ENCODE measurements at regions not wholly inside any gene's neighbourhood (a gene's known extent, or its start where the extent isn't known, plus 50 kb on each side); places are given as distances from the start of the nearest gene placed in this dataset.

DNA sequence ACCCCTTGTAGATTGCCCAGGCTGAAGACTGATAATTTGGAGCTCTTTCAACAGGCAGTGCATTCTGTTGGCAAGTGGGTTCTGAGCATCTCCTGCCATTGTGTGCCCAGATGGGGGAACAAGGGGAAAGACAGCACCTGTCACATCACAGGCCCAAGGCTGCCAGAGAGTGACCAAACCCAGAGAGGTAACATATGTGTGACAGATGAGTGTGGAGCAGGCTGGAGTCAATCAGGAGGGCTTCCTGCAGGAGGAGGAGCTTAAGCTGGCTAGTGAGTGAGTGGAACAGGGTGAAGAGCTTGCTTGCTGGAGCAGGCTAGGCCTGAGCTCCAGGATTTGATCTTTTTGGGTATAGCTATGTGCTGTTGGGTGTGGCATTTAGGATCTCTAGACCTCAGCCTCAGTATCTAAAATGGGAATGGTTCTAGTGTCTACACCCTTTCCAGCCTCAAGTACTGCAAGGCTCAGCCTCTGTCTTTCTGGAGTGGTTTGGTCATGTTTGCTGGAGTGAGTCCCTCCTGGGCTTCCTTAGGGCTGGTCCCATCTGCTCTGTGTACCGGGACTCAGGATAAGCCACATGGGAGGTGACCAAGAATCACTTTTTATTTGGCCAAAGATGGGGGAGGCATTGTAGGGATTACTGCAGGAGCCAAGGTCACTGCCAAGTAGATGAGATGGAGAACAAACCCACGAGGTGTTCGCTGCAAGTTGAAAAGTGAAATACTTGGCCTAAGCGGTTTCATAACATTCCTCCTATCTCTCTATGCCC is 152.4 kb upstream of the TSHZ3 start:
- intact Hi-C loops (cut with DNase I), result no loop called here
- Histone ChIP-seq H3K9me3 (no peaks in the 10 kb centered on the region), H3K9ac (ENCODE audit: low read depth in 2 of 2, low read length in 2 of 2) (no peak overlapping the region), H3K27ac (no peak overlapping the region), H3K4me1 (no peaks in the 10 kb centered on the region), H3K36me3 (no peaks in the 10 kb centered on the region), H3K27me3 (no peaks in the 10 kb centered on the region), H3K4me3 (no peak overlapping the region)
- no peak for DNase-seq
- TF ChIP-seq, protein P1, sequence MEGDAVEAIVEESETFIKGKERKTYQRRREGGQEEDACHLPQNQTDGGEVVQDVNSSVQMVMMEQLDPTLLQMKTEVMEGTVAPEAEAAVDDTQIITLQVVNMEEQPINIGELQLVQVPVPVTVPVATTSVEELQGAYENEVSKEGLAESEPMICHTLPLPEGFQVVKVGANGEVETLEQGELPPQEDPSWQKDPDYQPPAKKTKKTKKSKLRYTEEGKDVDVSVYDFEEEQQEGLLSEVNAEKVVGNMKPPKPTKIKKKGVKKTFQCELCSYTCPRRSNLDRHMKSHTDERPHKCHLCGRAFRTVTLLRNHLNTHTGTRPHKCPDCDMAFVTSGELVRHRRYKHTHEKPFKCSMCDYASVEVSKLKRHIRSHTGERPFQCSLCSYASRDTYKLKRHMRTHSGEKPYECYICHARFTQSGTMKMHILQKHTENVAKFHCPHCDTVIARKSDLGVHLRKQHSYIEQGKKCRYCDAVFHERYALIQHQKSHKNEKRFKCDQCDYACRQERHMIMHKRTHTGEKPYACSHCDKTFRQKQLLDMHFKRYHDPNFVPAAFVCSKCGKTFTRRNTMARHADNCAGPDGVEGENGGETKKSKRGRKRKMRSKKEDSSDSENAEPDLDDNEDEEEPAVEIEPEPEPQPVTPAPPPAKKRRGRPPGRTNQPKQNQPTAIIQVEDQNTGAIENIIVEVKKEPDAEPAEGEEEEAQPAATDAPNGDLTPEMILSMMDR (IDR thresholded peaks at IDR 0.05), result no peak

DNA sequence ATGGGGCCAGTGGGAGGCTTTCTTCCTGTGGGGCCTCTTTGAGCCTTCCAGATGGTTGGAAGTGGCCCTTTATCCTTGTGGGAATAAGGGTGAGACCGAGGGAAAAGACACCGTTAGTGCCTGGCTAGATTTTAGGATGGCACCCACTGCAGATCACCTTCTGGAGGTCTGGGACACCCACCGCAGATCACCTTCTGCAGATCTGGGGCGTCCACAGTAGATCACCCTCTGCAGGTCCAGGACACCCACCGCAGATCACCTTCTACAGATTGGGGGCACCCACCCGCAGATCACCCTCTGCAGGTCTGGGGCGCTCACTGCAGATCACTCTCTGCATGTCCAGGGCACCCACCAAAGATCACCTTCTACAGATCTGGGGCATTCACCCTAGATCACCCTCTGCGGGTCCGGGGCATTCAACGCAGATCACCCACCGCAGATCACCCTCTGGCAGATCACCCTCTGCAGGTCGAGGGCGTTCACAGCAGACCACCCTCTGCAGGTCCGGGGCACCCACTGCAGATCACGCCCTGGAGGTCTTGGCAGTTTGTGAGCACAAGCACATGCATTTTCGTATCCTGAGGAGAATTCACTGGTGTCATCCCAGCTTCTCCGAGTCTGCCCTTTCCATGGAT is 153.4 kb upstream of the TSHZ3 start:
- Histone ChIP-seq H3K9ac (ENCODE audit: low read depth in 2 of 2, low read length in 2 of 2) (no peak overlapping the region), H3K9me3 (no peaks in the 10 kb centered on the region), H3K27ac (no peak overlapping the region), H3K27me3 (no peaks in the 10 kb centered on the region), H3K4me1 (no peaks in the 10 kb centered on the region), H3K4me3 (no peak overlapping the region), H3K36me3 (no peaks in the 10 kb centered on the region)
- TF ChIP-seq, protein P1 (IDR thresholded peaks at IDR 0.05), result no peak
- intact Hi-C loops (cut with DNase I), result no loop called here
- no peak for DNase-seq

DNA sequence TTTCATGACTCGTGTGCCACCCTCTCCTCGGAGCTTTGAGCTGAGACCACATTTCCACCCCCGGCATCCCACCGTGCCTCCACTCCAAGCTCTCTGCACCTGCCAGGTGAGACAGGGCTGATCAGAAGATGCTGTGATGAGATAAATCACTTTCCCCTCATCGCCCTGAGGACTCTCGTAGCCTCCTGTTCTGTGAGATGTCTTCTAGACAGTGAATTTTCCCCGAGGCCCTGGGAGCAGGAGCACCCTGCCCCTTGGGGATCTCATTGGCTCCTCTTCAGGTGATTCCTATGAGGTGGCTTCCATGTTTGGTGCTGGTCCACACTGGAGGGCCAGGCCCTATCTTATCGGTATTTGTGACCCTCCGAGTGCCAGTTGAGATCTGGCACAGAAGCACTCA is 154.0 kb upstream of the TSHZ3 start:
- DNase-seq, result no peak
- Histone ChIP-seq H3K9me3 (no peaks in the 10 kb centered on the region), H3K9ac (ENCODE audit: low read depth in 2 of 2, low read length in 2 of 2) (no peak overlapping the region), H3K27ac (no peak overlapping the region), H3K27me3 (no peaks in the 10 kb centered on the region), H3K4me1 (no peaks in the 10 kb centered on the region), H3K36me3 (no peaks in the 10 kb centered on the region), H3K4me3 (no peak overlapping the region)
- intact Hi-C loops (cut with DNase I), result no loop called here
- TF ChIP-seq, protein P1 (IDR thresholded peaks at IDR 0.05), result no peak

DNA sequence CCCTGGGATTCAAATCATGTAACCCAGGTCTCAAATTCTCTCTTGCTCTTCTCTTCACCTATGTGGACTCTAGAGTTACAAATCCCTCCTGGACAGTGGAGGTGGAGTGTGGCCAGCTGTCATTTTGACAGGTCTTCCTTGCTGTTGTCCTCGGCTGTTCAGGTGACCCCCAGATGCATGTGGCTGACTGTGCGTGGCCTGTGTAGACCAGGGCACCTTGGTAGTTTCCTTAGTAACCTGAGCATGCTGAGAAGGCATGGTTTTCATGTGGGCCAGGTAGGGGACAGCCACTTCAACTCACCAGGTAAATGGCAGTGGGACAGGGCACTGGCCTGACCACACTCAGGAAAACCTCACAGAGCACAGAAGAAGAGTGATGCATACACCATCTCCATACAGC is 155.0 kb upstream of the TSHZ3 start:
- no peak for DNase-seq
- H3K4me3 ChIP-seq, result no peak overlapping the region
- no peaks in the 10 kb centered on the region for H3K4me1 ChIP-seq
- H3K27ac ChIP-seq, result no peak overlapping the region
- H3K27me3 ChIP-seq, result no peaks in the 10 kb centered on the region
- no peak overlapping the region for H3K9ac ChIP-seq (ENCODE audit: low read depth in 2 of 2, low read length in 2 of 2)
- no peaks in the 10 kb centered on the region for H3K9me3 ChIP-seq
- intact Hi-C loops (cut with DNase I), result no loop called here
- TF ChIP-seq, protein P1 (IDR thresholded peaks at IDR 0.05), result no peak
- no peaks in the 10 kb centered on the region for H3K36me3 ChIP-seq

DNA sequence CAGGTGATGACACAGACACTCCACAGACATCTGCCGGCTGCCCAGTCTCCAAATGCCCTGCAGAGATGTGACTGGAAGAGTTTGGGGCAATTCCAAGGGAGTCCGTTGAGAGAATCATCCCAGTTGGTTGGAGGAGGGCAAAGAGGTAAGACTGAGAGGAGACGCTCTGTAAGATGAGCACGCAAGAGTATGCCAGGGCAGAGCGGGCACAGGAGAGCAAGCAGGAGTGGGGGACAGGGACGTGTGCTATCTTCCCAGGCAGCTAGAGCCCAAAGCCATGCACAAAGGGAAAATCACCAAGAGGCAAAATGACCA is 156.3 kb upstream of the TSHZ3 start:
- intact Hi-C loops (cut with DNase I), result no loop called here
- no peak for DNase-seq
- Histone ChIP-seq H3K4me3 (no peak overlapping the region), H3K9ac (ENCODE audit: low read depth in 2 of 2, low read length in 2 of 2) (no peak overlapping the region), H3K9me3 (no peaks in the 10 kb centered on the region), H3K27ac (no peak overlapping the region), H3K27me3 (no peaks in the 10 kb centered on the region), H3K4me1 (no peaks in the 10 kb centered on the region), H3K36me3 (no peaks in the 10 kb centered on the region)
- TF ChIP-seq, protein P1 (IDR thresholded peaks at IDR 0.05), result no peak
